Esophagus muscularis mucosa (tissue), 3 donors: ENCODE measurements at regions not wholly inside any gene's neighbourhood (a gene's known extent, or its start where the extent isn't known, plus 50 kb on each side); places are given as distances from the start of the nearest gene placed in this dataset.

ENCODE experiments used
- CTCF ChIP-seq, 3 experiments: fragments of 200-600 bp in 2 of 3; fragments of 450-650 bp in 1 of 3; sonication (generic) in 2 of 3; IDR thresholded peaks; one replicate each; pipeline ENCODE4 v1.5.1; 2017 to 2019; ENCODE audit warnings: antibody characterized with exemption in 3 of 3, mild to moderate bottlenecking in 2 of 3, moderate library complexity in 1 of 3
- POLR2AphosphoS5 ChIP-seq, 2 donors: sonication (generic); formaldehyde crosslinking; IDR thresholded peaks; one replicate each; pipeline ENCODE4 v1.6.1; 2017; ENCODE audit warnings: antibody characterized with exemption in 2 of 2

- TF ChIP-seq POLR2AphosphoS5 (IDR thresholded peaks at IDR 0.05): no peak
- TF ChIP-seq CTCF (IDR thresholded peaks at IDR 0.05): no peak
These were observed 185.7 kb upstream of the TOPAZ1 start for GRCh38 chr3:44055951-44056350.
